Neural progenitor cell (in vitro differentiated cells): ENCODE measurements at regions not wholly inside any gene's neighbourhood (a gene's known extent, or its start where the extent isn't known, plus 50 kb on each side); places are given as distances from the start of the nearest gene placed in this dataset.
A peak's percentile ranks its signal among the peaks of the same experiment; 100 is the strongest.
"Not testable (repeated sequence)": the region's sequence is repeated elsewhere in the genome, so short reads cannot be mapped to it uniquely, and the experiment has no call there.

Experiments
- DNase-seq: peaks from one replicate; pipeline ENCODE4 v3.0.0-alpha.2; 2016; ENCODE audit warnings: low spot score
- H2AFZ ChIP-seq: fragments of 200-600 bp; sonication (generic); replicated peaks from 2 replicates; pipeline ENCODE4 v1.6.1; 2016; ENCODE audit warnings: antibody characterized with exemption
- H3F3A ChIP-seq: fragments of 200-600 bp; sonication (generic); 2 replicates; pipeline ENCODE4 v1.6.1; 2016; ENCODE audit warnings: antibody characterized with exemption, low read depth
- H3K27ac ChIP-seq: fragments of 200-600 bp; sonication (generic); 2 replicates; pipeline ENCODE4 v1.5.1; 2016; ENCODE audit warnings: mild to moderate bottlenecking
- H3K27me3 ChIP-seq: fragments of 200-600 bp; sonication (generic); 2 replicates; pipeline ENCODE4 v1.6.1; 2016; ENCODE audit warnings: mild to moderate bottlenecking, moderate library complexity
- H3K36me3 ChIP-seq: fragments of 200-600 bp; sonication (generic); 2 replicates; pipeline ENCODE4 v1.5.1; 2016
- H3K4me1 ChIP-seq: fragments of 200-600 bp; sonication (generic); 2 replicates; pipeline ENCODE4 v1.6.1; 2016; ENCODE audit warnings: mixed run types
- H3K4me2 ChIP-seq: fragments of 200-600 bp; sonication (generic); 2 replicates; pipeline ENCODE4 v1.6.1; 2016
- H3K4me3 ChIP-seq: fragments of 200-600 bp; sonication (generic); 2 replicates; pipeline ENCODE4 v1.5.1; 2016
- H3K79me2 ChIP-seq: fragments of 200-600 bp; sonication (generic); 2 replicates; pipeline ENCODE4 v1.6.1; 2016; ENCODE audit warnings: low read depth
- H3K9ac ChIP-seq: fragments of 200-600 bp; sonication (generic); 2 replicates; pipeline ENCODE4 v1.6.1; 2016
- H3K9me3 ChIP-seq: fragments of 200-600 bp; sonication (generic); 2 replicates; pipeline ENCODE4 v1.5.1; 2016; ENCODE audit warnings: low read depth
- H4K20me1 ChIP-seq: fragments of 200-600 bp; sonication (generic); 2 replicates; pipeline ENCODE4 v1.6.1; 2016; ENCODE audit warnings: low read depth
- H3K27ac Mint-ChIP-seq: 3 replicates; pipeline ENCODE4 v1.8.0; 2021; ENCODE audit warnings: mixed read lengths
- H3K27me3 Mint-ChIP-seq: 2 replicates; pipeline ENCODE4 v1.8.0; 2022; ENCODE audit warnings: low read depth, mild to moderate bottlenecking, inconsistent platforms, moderate library complexity, mixed read lengths; ENCODE audit not compliant: insufficient read depth
- H3K36me3 Mint-ChIP-seq: 3 replicates; pipeline ENCODE4 v1.8.0; 2021; ENCODE audit warnings: mixed read lengths
- H3K4me1 Mint-ChIP-seq: 3 replicates; pipeline ENCODE4 v1.8.0; 2021; ENCODE audit warnings: mixed read lengths
- H3K4me3 Mint-ChIP-seq: 3 replicates; pipeline ENCODE4 v1.8.0; 2021; ENCODE audit warnings: mild to moderate bottlenecking, moderate library complexity, mixed read lengths
- H3K9me3 Mint-ChIP-seq: 3 replicates; pipeline ENCODE4 v1.8.0; 2020; ENCODE audit warnings: mixed read lengths
- EZH2 ChIP-seq: fragments of 200-600 bp; sonication (generic); IDR thresholded peaks from 2 replicates; pipeline ENCODE4 v1.6.1; 2017; ENCODE audit warnings: antibody characterized with exemption, mild to moderate bottlenecking, moderate library complexity
- EZH2phosphoT487 ChIP-seq: fragments of 200-600 bp; sonication (generic); IDR thresholded peaks from 2 replicates; pipeline ENCODE4 v1.6.1; 2017; ENCODE audit warnings: antibody characterized with exemption
- TF ChIP-seq, protein P1 (sequence below): fragments of 200-600 bp; sonication (generic); IDR thresholded peaks from 2 replicates; pipeline ENCODE4 v1.5.1; 2017; ENCODE audit warnings: antibody characterized with exemption, mild to moderate bottlenecking

DNA sequence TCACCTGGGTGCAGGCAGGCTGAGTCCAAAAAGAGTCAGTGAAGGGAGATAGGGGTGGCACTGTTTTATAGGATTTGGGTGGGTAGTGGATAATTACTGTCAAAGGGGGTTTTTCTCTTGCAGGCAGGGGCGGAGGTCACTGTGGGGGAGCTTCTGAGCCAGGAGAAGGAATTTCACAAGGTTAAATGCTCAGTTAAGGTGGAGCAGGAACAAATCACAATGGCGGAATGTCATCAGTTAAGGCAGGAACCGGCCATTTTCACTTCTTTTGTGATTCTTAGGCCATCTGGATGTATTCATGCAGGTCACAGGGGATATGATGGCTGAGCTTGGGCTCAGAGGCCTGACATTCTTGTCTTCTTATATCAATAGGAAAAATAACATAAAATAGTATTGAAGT, 69.7 kb upstream of the SIRPG start:
- H3K36me3 ChIP-seq, H3K4me3 ChIP-seq, H3K4me2 ChIP-seq, H3K36me3 Mint-ChIP-seq, H4K20me1 ChIP-seq, H3K27ac Mint-ChIP-seq, H3K27me3 Mint-ChIP-seq, H3K4me3 Mint-ChIP-seq, H3K79me2 ChIP-seq, H3F3A ChIP-seq, H3K27ac ChIP-seq, H3K4me1 ChIP-seq, H3K4me1 Mint-ChIP-seq, H3K9me3 ChIP-seq, H3K9ac ChIP-seq, H3K9me3 Mint-ChIP-seq, DNase-seq, H2AFZ ChIP-seq: not testable (repeated sequence)
- H3K27me3 ChIP-seq, result peaks cover 26% of the 10 kb centered on the region

GRCh38 chr20:1724901-1725300, 67.3 kb upstream of the SIRPG start:
- no peak for TF ChIP-seq EZH2
- TF ChIP-seq EZH2phosphoT487, result no peak
- TF ChIP-seq, protein P1, sequence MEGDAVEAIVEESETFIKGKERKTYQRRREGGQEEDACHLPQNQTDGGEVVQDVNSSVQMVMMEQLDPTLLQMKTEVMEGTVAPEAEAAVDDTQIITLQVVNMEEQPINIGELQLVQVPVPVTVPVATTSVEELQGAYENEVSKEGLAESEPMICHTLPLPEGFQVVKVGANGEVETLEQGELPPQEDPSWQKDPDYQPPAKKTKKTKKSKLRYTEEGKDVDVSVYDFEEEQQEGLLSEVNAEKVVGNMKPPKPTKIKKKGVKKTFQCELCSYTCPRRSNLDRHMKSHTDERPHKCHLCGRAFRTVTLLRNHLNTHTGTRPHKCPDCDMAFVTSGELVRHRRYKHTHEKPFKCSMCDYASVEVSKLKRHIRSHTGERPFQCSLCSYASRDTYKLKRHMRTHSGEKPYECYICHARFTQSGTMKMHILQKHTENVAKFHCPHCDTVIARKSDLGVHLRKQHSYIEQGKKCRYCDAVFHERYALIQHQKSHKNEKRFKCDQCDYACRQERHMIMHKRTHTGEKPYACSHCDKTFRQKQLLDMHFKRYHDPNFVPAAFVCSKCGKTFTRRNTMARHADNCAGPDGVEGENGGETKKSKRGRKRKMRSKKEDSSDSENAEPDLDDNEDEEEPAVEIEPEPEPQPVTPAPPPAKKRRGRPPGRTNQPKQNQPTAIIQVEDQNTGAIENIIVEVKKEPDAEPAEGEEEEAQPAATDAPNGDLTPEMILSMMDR, result no peak
- H3K4me1 Mint-ChIP-seq, result peaks cover 4% of the 10 kb centered on the region
- H3K27ac ChIP-seq, result no peak overlapping the region
- no peaks in the 10 kb centered on the region for H3K9me3 ChIP-seq
- no peaks in the 10 kb centered on the region for H4K20me1 ChIP-seq
- DNase-seq, result no peak
- no peaks in the 10 kb centered on the region for H3K79me2 ChIP-seq
- H3K9me3 Mint-ChIP-seq, result peaks cover 3% of the 10 kb centered on the region
- no peaks in the 10 kb centered on the region for H3K36me3 Mint-ChIP-seq
- H3F3A ChIP-seq, result no peaks in the 10 kb centered on the region
- no peak overlapping the region for H3K4me2 ChIP-seq
- H3K9ac ChIP-seq, result no peak overlapping the region
- H3K27me3 ChIP-seq, result peaks cover 34% of the 10 kb centered on the region
- H2AFZ ChIP-seq, result no peak overlapping the region
- no peaks in the 10 kb centered on the region for H3K36me3 ChIP-seq
- peaks cover 2% of the 10 kb centered on the region for H3K27me3 Mint-ChIP-seq
- H3K4me3 Mint-ChIP-seq, result no peak overlapping the region
- H3K4me1 ChIP-seq, result no peaks in the 10 kb centered on the region
- no peak overlapping the region for H3K4me3 ChIP-seq
- no peak overlapping the region for H3K27ac Mint-ChIP-seq

DNA sequence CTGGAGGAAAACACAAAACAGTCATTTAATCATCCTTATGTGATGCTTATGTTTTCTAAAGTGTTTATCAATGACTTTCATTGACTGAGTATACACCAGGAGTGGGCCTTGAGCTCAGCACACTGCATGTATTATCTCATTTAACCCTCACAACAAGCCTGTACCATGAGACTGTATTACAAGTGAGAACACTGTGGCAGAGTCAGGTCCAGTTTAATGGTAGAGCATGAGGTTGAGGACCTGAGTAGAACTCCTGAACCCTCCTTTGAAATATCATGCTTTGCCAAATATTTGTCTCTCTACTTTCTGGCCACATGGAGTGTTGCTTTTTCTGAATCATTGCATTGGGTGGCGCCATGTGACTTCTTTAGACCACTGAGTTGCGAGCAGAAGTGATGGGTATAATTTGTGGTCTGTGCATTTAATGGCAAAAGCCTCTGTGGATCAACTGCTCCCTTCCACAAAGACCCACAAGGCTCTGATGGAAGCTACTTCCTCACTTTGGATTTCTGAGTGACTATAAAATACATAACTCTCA, 65.0 kb upstream of the SIRPG start:
- H4K20me1 ChIP-seq, result no peaks in the 10 kb centered on the region
- TF ChIP-seq EZH2, result no peak
- TF ChIP-seq EZH2phosphoT487, result no peak
- H3K4me2 ChIP-seq, result no peak overlapping the region
- H3K9me3 Mint-ChIP-seq, result peaks cover 3% of the 10 kb centered on the region
- no peak overlapping the region for H3K27ac Mint-ChIP-seq
- no peak overlapping the region for H2AFZ ChIP-seq
- H3K27me3 ChIP-seq, result peaks cover 57% of the 10 kb centered on the region
- H3K4me1 ChIP-seq, result no peaks in the 10 kb centered on the region
- no peaks in the 10 kb centered on the region for H3K9me3 ChIP-seq
- no peaks in the 10 kb centered on the region for H3K36me3 ChIP-seq
- no peak overlapping the region for H3K4me3 Mint-ChIP-seq
- H3K4me1 Mint-ChIP-seq, result peaks cover 5% of the 10 kb centered on the region
- H3K27me3 Mint-ChIP-seq, result peaks cover 5% of the 10 kb centered on the region
- H3K27ac ChIP-seq, result no peak overlapping the region
- no peaks in the 10 kb centered on the region for H3K36me3 Mint-ChIP-seq
- no peak for DNase-seq
- H3K4me3 ChIP-seq, result no peak overlapping the region
- H3K9ac ChIP-seq, result no peak overlapping the region
- no peaks in the 10 kb centered on the region for H3K79me2 ChIP-seq
- no peaks in the 10 kb centered on the region for H3F3A ChIP-seq

- Histone ChIP-seq H2AFZ (no peak overlapping the region), H3K27me3 (peaks cover 64% of the 10 kb centered on the region), H3K4me1 (no peaks in the 10 kb centered on the region), H3K27ac (no peak overlapping the region), H4K20me1 (no peaks in the 10 kb centered on the region), H3K4me2 (no peak overlapping the region), H3K36me3 (no peaks in the 10 kb centered on the region), H3K4me3 (no peak overlapping the region), H3K9ac (no peak overlapping the region), H3K9me3 (no peaks in the 10 kb centered on the region), H3F3A (no peaks in the 10 kb centered on the region), H3K79me2 (no peaks in the 10 kb centered on the region)
- Mint-ChIP-seq H3K9me3 (peaks cover 3% of the 10 kb centered on the region), H3K4me3 (no peak overlapping the region), H3K36me3 (no peaks in the 10 kb centered on the region), H3K4me1 (peaks cover 5% of the 10 kb centered on the region), H3K27ac (peak overlapping the region; percentile 12), H3K27me3 (peaks cover 5% of the 10 kb centered on the region)
- DNase-seq, result no peak
- no peak for TF ChIP-seq EZH2phosphoT487
- TF ChIP-seq, protein P1, result no peak
- TF ChIP-seq EZH2, result no peak
Measured at GRCh38 chr20:1721687-1722512, 64.3 kb upstream of the SIRPG start.
